Activated T-cell treated with anti-CD3 and anti-CD28 coated beads, Interleukin-2, amount 50 U/mL, for 4 hours (primary cell): ENCODE measurements at regions not wholly inside any gene's neighbourhood (a gene's known extent, or its start where the extent isn't known, plus 50 kb on each side); places are given as distances from the start of the nearest gene placed in this dataset.

Experiments used
- ATAC-seq, 2 donors: fragments of 200-7000 bp; cut with Tn5 transposase; one replicate each; pipeline ENCODE4 v1.10.0; 2021
- DNase-seq: peaks from one replicate; pipeline ENCODE4 v3.0.0-alpha.2; 2020
- H3K27me3 Mint-ChIP-seq: one replicate; pipeline ENCODE4 v1.8.0; 2021; ENCODE audit warnings: low read depth, mixed read lengths
- H3K36me3 Mint-ChIP-seq: one replicate; pipeline ENCODE4 v1.8.0; 2022; ENCODE audit warnings: mixed read lengths; ENCODE audit not compliant: insufficient read depth
- H3K4me1 Mint-ChIP-seq: one replicate; pipeline ENCODE4 v1.8.0; 2021; ENCODE audit warnings: low read depth, mixed read lengths
- H3K4me3 Mint-ChIP-seq: one replicate; pipeline ENCODE4 v1.8.0; 2021; ENCODE audit warnings: mild to moderate bottlenecking, moderate library complexity, mixed read lengths
- H3K9me3 Mint-ChIP-seq: one replicate; pipeline ENCODE4 v1.8.0; 2021; ENCODE audit warnings: mixed read lengths

DNA sequence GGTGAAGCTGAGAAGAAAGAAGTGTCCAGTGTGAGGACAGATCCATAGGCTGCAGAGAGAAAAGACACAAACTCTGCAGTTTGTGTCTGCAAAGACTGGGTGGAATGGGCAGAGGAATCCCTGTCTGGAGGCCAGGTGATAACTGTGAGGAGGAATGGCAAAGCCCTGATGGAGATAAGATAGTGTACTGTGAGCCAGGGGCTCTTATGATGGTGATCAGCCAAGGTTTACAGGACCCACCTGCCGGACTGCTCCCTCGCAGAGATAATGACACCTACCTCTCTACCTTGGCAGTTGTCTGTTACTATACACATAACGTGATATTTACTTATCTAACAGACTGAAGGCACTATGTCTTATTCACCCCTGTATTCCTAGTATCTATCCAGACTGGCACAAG lies 92.6 kb upstream of the ASIC2 start:
- no peaks in the 10 kb centered on the region for H3K4me1 Mint-ChIP-seq
- no peak for DNase-seq
- no peaks in the 10 kb centered on the region for H3K36me3 Mint-ChIP-seq
- no peak for ATAC-seq
- H3K9me3 Mint-ChIP-seq = no peaks in the 10 kb centered on the region
- no peak overlapping the region for H3K4me3 Mint-ChIP-seq
- H3K27me3 Mint-ChIP-seq = no peaks in the 10 kb centered on the region

DNA sequence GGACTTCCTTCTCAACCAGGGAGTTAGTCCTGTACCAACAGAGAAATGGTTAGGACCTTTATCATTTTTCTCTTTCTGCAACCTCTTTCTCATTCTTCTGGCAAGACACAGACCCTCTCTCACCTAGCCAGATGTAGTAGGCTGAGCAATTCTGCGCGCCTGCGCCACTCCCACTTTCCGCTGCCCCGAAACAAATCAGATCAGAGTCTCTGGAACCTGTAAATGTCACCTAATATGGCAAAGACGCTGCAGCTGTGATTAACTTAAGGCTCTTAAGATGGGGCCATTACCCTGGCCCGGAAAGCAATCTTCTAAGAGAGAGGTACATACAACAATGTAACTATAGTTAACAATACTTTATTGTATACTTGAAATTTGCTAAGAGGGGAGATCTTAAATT lies 94.3 kb upstream of the ASIC2 start:
- H3K27me3 Mint-ChIP-seq = no peaks in the 10 kb centered on the region
- no peaks in the 10 kb centered on the region for H3K4me1 Mint-ChIP-seq
- DNase-seq (no peak), ATAC-seq (no peak)
- no peaks in the 10 kb centered on the region for H3K9me3 Mint-ChIP-seq
- H3K36me3 Mint-ChIP-seq = no peaks in the 10 kb centered on the region
- H3K4me3 Mint-ChIP-seq = no peak overlapping the region

DNA sequence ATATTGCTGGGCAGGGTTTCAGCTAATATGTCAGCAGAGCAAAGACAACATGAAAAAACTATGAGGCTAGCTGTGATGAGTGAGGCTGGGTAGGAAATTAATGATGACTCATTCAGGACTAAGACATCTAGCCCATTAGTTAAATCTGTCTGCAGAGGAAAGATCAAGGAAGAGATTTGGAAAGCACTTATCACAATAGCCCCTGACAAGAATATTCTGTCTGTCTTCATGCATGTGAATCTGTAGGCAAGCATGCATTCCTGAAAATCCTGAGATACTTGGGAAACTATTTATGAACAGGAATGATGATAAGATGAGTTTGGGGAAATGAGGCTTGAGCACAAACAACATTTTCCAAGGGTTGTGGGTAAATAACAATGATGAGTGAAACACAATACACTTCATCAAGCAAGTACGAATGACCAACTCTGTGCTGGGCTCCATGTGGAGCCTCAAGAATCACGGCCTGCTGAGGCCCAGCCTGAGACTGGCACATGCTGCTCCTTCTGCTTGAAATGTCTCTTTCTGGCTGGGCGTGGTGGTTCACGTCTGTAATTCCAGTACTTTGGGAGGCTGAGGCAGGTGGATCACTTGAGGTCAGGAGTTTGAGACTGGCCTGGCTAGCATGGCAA lies 96.5 kb upstream of the ASIC2 start:
- ATAC-seq (no peak), DNase-seq (no peak)
- Mint-ChIP-seq H3K9me3 (no peaks in the 10 kb centered on the region), H3K36me3 (no peaks in the 10 kb centered on the region), H3K4me3 (no peak overlapping the region), H3K4me1 (no peaks in the 10 kb centered on the region), H3K27me3 (no peaks in the 10 kb centered on the region)

DNA sequence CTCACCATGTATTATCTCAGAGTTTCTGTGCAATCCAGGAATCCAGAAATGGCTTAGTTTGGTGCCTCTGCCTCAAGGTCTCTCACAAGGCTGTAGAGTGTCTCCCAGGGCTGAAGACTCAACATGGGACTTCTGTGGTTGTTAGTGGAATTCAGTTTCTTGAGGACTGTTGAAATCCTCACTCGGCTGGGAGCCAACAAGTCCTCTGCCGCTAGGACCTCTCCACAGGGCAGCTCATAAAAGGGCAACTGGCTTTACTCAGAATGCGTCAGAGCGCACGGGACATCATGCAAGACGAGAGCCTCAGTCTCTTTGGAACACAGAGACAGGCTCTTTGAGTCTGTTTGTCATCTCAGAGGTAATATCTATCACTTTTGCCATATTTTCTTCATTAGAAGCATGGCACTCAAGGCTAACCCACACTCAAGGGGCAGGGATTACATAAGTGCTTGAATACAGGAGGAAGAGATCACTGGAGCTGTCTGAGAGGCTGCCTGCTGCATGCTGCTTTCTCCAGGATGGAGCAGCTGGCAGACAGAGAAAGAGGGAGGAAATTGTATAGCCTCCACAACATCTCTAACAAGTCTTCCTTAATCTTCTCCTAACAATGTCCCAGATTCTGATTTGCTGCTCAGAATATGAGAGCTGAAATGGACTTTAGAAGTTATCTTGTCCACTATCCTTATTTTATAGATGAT lies 97.5 kb upstream of the ASIC2 start:
- Mint-ChIP-seq H3K36me3 (no peaks in the 10 kb centered on the region), H3K9me3 (no peaks in the 10 kb centered on the region), H3K27me3 (no peaks in the 10 kb centered on the region), H3K4me3 (no peak overlapping the region), H3K4me1 (no peaks in the 10 kb centered on the region)
- ATAC-seq (no peak), DNase-seq (no peak)

DNA sequence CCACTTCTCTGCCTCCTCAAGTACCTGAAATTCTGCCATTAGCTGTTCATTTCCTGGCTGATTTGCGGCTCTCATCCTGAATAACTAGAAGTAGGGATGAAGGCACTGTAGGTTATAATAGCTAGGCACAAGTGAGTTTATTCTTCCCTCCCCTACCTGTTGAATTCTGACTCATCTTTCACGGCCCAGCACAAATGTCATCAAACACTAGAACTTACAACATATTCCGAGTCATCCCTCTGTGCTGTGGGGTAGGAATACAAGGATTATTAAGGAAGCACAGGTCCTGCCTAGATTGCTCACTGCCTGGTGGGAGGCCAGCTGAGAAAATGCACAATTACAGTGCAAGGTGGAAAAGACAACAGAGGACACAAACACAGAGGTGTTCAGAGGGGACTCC lies 103.7 kb upstream of the ASIC2 start:
- no peak overlapping the region for H3K4me3 Mint-ChIP-seq
- DNase-seq (no peak), ATAC-seq (no peak)
- H3K9me3 Mint-ChIP-seq = no peaks in the 10 kb centered on the region
- H3K27me3 Mint-ChIP-seq = no peaks in the 10 kb centered on the region
- no peaks in the 10 kb centered on the region for H3K36me3 Mint-ChIP-seq
- no peaks in the 10 kb centered on the region for H3K4me1 Mint-ChIP-seq

DNA sequence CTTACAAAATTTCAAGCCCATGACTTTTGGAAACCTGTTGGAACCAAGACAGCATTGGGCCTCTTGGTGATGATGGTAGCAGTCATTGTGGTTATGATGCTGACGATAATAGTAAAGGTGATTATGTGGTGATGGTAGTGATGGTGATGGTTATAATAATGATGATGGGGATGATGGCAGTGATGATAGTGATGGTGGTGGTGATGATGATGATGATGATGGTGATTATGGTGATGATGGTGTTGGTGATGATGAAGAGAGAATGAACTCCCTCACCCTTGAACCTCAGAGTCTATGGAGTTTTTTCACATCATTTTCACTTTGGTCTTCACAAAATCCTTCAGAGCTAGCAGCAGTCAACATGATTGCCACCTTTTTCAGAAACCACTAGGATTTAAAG lies 105.3 kb upstream of the ASIC2 start:
- Mint-ChIP-seq H3K4me1 (no peaks in the 10 kb centered on the region), H3K27me3 (peaks cover 3% of the 10 kb centered on the region), H3K9me3 (no peaks in the 10 kb centered on the region), H3K4me3 (no peak overlapping the region), H3K36me3 (no peaks in the 10 kb centered on the region)
- DNase-seq (no peak), ATAC-seq (no peak)

DNA sequence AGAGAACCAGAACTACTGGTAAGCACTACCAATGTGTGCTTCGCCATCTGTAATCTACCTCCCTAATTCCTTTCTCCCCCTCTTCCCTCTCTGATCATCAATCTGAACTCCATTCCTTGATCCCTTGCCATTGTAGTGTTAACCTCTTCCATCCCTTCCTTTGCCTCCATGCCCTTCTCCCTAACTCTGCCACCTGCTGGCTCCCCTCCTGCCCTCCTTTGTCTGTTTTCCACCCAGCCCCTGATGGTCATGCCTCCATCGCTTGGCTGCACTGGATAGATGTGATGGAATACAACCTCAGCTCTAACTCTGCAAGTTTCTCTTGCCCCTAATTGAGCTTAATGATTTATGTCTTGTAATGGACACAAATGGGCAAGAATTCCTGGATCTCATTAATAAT lies 108.2 kb upstream of the ASIC2 start:
- no peak for ATAC-seq
- H3K9me3 Mint-ChIP-seq = no peaks in the 10 kb centered on the region

DNA sequence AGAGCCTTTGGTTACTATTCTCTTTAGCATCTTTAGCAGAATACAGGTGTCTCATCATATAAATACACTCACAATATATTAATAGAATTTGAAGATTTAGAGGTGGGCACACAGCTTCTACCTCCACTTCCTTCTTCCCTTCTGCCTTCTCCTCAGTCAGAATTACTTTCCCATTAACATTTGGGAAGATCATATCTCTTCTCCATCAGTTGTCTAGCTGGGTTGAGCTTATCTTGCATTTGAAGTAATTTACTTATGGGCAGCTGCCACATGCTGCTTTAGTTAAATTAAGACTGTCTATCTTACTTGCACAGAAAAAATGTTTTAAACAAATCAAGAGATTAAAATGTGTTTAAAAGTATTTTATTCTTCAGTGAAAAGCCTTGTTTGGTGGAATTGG lies 110.1 kb upstream of the ASIC2 start:
- no peaks in the 10 kb centered on the region for H3K9me3 Mint-ChIP-seq
- H3K4me1 Mint-ChIP-seq = no peaks in the 10 kb centered on the region
- ATAC-seq (no peak), DNase-seq (no peak)
- no peak overlapping the region for H3K4me3 Mint-ChIP-seq
- peaks cover 6% of the 10 kb centered on the region for H3K27me3 Mint-ChIP-seq
- no peaks in the 10 kb centered on the region for H3K36me3 Mint-ChIP-seq

More for the DNA sequence above, 108.2 kb upstream of the ASIC2 start:
- no peak for DNase-seq
- Mint-ChIP-seq H3K4me1 (no peaks in the 10 kb centered on the region), H3K27me3 (peaks cover 6% of the 10 kb centered on the region), H3K36me3 (no peaks in the 10 kb centered on the region), H3K4me3 (no peak overlapping the region)

DNA sequence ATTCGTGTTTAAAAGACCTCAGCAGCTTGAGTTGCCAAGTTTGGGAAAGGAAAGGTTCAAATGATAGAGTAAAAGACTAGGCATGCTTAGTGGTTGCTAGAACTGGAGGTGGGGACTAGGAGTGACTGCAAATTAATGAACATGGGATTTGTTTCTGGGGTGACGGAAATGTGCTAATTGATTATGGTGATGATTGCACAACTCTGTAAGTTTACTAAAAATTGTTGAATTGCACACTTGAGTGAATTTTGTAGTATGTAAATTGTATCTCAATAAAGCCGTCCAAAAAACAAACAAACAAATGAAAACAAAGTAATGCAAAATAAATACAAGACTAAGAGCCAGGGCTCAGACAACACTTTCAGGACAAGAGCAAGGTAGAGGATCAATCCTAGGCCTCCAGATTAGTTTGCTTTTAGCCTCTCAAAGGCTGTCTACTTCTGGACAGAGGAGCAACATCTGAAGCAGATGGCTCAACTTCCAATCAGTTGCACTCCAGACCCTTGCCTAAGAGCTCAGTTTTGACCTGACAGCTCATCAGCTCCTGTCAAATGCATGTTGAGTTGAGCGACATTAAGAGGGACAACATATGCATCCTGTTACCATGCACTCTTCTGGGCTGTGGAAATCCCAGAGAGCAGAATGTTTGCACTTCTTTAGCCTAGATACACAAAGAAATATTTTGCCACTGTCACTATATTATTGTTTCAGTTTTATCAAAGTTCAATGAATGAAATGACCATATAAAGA lies 111.2 kb upstream of the ASIC2 start:
- no peaks in the 10 kb centered on the region for H3K4me1 Mint-ChIP-seq
- no peak overlapping the region for H3K4me3 Mint-ChIP-seq
- H3K36me3 Mint-ChIP-seq = no peaks in the 10 kb centered on the region
- peaks cover 6% of the 10 kb centered on the region for H3K27me3 Mint-ChIP-seq
- DNase-seq (no peak), ATAC-seq (no peak)
- no peaks in the 10 kb centered on the region for H3K9me3 Mint-ChIP-seq

DNA sequence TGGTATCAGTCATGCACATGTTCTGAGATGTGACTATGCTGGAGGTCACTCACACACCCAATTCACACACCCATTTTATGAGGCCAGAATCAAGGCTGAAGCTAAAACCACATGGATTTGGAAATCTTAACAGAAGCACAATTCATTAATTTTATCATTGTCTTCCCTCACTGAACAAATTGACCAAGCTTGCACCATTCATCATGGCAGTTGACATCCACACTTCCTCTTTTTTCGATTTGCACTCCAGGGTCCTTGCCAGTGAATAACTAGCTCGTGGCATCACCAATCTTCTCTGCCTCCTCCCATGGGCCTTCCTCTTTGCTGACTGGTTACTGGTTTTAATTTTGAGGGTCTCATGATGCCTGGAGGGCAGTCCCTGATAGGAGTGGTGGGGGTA lies 123.0 kb upstream of the ASIC2 start:
- Mint-ChIP-seq H3K27me3 (peaks cover 5% of the 10 kb centered on the region), H3K36me3 (no peaks in the 10 kb centered on the region), H3K4me3 (no peak overlapping the region), H3K9me3 (no peaks in the 10 kb centered on the region), H3K4me1 (no peaks in the 10 kb centered on the region)
- DNase-seq (no peak), ATAC-seq (no peak)

DNA sequence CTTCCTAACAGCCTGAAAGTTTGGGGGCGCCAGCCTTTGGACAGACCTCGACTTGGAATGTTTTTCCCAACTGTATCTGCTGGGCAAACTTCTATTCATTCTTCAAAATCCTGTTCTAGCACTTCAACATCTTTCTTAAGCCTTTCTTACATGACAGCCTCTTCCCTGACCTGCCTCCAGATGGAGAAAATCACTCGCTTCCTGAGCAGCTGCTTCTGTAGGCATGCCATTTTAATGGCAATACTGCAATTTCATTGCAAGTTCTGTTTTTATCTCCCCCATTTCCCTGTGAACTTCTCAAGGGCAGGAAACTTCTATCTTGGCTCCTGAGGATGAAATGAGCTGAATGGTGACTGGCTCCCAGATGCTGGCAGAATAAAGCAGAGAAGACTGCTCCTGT lies 128.8 kb upstream of the ASIC2 start:
- Mint-ChIP-seq H3K27me3 (peaks cover 5% of the 10 kb centered on the region), H3K9me3 (no peaks in the 10 kb centered on the region), H3K4me1 (no peaks in the 10 kb centered on the region), H3K4me3 (no peak overlapping the region), H3K36me3 (no peaks in the 10 kb centered on the region)
- DNase-seq (no peak), ATAC-seq (no peak)

DNA sequence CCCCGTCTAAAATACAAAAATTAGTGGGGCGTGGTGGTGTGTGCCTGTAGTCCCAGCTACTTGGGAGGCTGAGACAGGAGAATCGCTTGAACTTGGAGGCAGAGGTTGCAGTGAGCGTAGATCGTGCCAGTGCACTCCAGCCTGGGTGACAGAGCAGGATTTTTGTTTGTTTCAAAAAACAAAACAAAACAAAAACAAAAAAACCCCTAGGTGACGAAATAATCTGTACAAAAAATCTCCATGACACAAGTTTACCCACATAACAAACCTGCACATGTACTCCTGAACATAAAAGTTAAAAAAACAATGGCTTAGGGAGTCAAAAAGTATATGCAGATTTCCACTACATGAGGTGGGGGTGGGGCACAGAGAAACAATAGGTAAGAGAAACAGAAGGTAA lies 140.5 kb upstream of the ASIC2 start:
- H3K4me1 Mint-ChIP-seq = no peaks in the 10 kb centered on the region
- DNase-seq (no peak), ATAC-seq (no peak)
- no peaks in the 10 kb centered on the region for H3K36me3 Mint-ChIP-seq
- H3K4me3 Mint-ChIP-seq = no peak overlapping the region
- peaks cover 1% of the 10 kb centered on the region for H3K27me3 Mint-ChIP-seq
- no peaks in the 10 kb centered on the region for H3K9me3 Mint-ChIP-seq

DNA sequence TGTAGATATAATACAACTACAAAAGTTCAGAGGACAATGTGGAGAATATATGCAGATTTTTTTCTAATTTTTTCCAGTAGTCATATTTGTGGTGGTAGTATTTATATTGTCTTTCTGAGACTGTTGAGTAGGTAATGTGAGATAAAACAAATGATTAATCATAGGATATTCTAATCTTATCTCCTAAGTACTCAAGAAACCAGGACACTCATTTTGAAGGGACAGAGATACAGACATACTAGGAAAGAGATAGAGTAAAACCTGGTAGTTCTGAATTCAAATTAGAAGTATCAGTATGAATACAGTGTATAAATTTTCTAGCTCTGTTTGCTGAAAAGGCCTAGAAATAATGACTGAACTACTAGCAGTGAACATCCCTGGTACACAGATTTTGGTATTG lies 141.7 kb upstream of the ASIC2 start:
- H3K27me3 Mint-ChIP-seq = peaks cover 2% of the 10 kb centered on the region

DNA sequence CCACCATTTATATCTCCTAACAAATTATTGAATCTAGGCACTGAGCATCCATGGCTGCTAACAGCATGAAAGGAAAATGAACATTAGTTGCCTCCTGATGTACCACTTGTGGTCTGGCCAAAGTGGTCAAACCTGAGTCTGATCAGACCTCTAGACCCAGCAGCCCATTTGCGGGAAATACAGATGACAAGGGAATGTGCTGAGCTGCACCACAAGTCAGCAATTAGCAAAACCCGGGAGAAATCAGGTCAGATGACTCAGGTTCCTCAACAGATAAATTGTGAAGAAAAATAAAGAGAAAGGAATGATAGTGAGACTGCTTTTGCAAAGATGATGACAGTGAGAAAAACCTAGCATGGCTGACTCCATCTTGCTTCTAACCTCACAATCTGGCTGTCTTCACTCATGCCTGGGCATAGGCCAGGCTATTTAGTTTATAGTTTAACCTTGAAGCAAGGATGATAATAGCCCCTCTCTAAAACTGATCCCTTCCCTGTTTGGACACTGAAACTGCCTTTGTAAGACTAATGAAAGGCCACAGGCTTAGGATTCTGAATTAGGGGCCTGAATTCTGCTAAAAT lies 142.7 kb upstream of the ASIC2 start:
- H3K27me3 Mint-ChIP-seq = peaks cover 2% of the 10 kb centered on the region
- no peaks in the 10 kb centered on the region for H3K9me3 Mint-ChIP-seq
- no peak for ATAC-seq
- no peak overlapping the region for H3K4me3 Mint-ChIP-seq
- H3K4me1 Mint-ChIP-seq = no peaks in the 10 kb centered on the region
- DNase-seq = no peak
- H3K36me3 Mint-ChIP-seq = no peaks in the 10 kb centered on the region

More for the DNA sequence above, 141.7 kb upstream of the ASIC2 start:
- ATAC-seq (no peak), DNase-seq (no peak)
- no peak overlapping the region for H3K4me3 Mint-ChIP-seq
- no peaks in the 10 kb centered on the region for H3K36me3 Mint-ChIP-seq
- no peaks in the 10 kb centered on the region for H3K4me1 Mint-ChIP-seq
- H3K9me3 Mint-ChIP-seq = no peaks in the 10 kb centered on the region

DNA sequence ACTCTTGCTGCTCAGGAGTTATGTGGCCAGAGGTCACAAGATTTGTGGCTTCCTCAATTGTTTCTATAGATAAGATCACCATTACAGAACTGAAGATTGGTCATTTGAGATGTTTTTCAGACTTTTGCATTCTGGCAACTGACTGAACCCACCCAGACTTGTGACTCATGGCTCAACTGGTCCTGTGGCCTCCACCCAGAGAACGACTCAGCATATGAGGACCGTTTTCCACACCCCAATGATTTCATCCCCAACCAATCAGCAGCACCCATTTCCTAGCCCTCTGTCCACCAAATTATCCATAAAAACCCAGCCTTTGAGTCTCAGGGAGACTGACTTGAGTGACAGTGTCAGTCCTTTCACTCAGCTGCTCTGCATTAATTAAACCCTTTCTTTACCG lies 143.2 kb upstream of the ASIC2 start:
- no peaks in the 10 kb centered on the region for H3K9me3 Mint-ChIP-seq
- no peaks in the 10 kb centered on the region for H3K4me1 Mint-ChIP-seq
- H3K36me3 Mint-ChIP-seq = no peaks in the 10 kb centered on the region
- peaks cover 2% of the 10 kb centered on the region for H3K27me3 Mint-ChIP-seq
- no peak overlapping the region for H3K4me3 Mint-ChIP-seq
- DNase-seq (no peak), ATAC-seq (no peak)
